ENCODE measurements at regions not wholly inside any gene's neighbourhood (a gene's known extent, or its start where the extent isn't known, plus 50 kb on each side); places are given as distances from the start of the nearest gene placed in this dataset.

DNA sequence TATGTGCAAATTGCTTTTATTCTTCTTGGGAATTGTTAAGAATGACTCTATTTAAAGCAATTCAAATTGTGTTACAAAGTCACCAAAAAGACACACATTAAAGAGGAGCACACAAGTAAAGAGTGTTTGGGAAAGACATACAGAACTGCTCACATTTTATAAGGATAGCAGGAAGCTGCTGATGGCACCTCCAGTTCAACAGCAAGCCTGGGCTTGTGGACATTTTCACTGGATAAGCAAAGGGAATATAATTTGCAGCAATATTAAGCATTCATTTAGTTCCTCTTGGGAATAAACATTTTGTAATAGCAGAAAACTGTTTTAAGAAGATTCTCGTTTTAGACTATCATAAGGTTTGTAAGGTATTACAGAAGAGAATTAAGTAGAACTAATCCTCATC lies 1271.9 kb downstream of the ZPLD1 start:
- TF ChIP-seq CTCF (IDR thresholded peaks at IDR 0.05) (no peak), POLR2AphosphoS5 (IDR thresholded peaks at IDR 0.05) (no peak), POLR2A (IDR thresholded peaks at IDR 0.05) (no peak), EP300 (IDR thresholded peaks at IDR 0.05) (no peak)
- Histone ChIP-seq H3K4me1 (no peaks in the 10 kb centered on the region), H3K27ac (no peak overlapping the region), H3K4me3 (no peak overlapping the region), H3K9me3 (no peaks in the 10 kb centered on the region), H3K36me3 (no peaks in the 10 kb centered on the region), H3K27me3 (no peaks in the 10 kb centered on the region)
- intact Hi-C loops (cut with DNase I): no loop called here
- 50 to 75% methylated on average over 1 of the region's 1 CpG for WGBS, 2 donors
- no peak for DNase-seq

- no peak for TF ChIP-seq CTCF (IDR thresholded peaks at IDR 0.05)
- TF ChIP-seq EP300 (IDR thresholded peaks at IDR 0.05): no peak
- no peak for TF ChIP-seq POLR2A (IDR thresholded peaks at IDR 0.05)
- no peak for TF ChIP-seq POLR2AphosphoS5 (IDR thresholded peaks at IDR 0.05)
- no peak for DNase-seq
- H3K9me3 ChIP-seq: no peaks in the 10 kb centered on the region
- H3K27ac ChIP-seq: no peak overlapping the region
- no peaks in the 10 kb centered on the region for H3K36me3 ChIP-seq
- no peaks in the 10 kb centered on the region for H3K27me3 ChIP-seq
- WGBS, 2 donors: 85 to 89% methylated on average over 5 of the region's 5 CpGs
- H3K4me1 ChIP-seq: no peaks in the 10 kb centered on the region
- intact Hi-C loops (cut with DNase I): no loop called here
- no peak overlapping the region for H3K4me3 ChIP-seq
Measured at GRCh38 chr3:103711670-103712069, 1276.9 kb downstream of the ZPLD1 start.

- Histone ChIP-seq H3K27me3 (no peaks in the 10 kb centered on the region), H3K4me3 (no peak overlapping the region), H3K36me3 (no peaks in the 10 kb centered on the region), H3K4me1 (no peaks in the 10 kb centered on the region), H3K9me3 (no peaks in the 10 kb centered on the region), H3K27ac (no peak overlapping the region)
- no peak for TF ChIP-seq POLR2AphosphoS5 (IDR thresholded peaks at IDR 0.05)
- no peak for TF ChIP-seq POLR2A (IDR thresholded peaks at IDR 0.05)
- no peak for TF ChIP-seq EP300 (IDR thresholded peaks at IDR 0.05)
- TF ChIP-seq CTCF (IDR thresholded peaks at IDR 0.05): no peak
- DNase-seq: no peak
- intact Hi-C loops (cut with DNase I): no loop called here
- 23 to 66% methylated on average over 1 of the region's 1 CpG for WGBS, 2 donors
Measured at GRCh38 chr3:103712320-103713008, 1277.6 kb downstream of the ZPLD1 start.

GRCh38 chr3:103729547-103729946 lies 1294.7 kb downstream of the ZPLD1 start:
- intact Hi-C loops (cut with DNase I): no loop called here
- no peak for DNase-seq
- H3K27me3 ChIP-seq: no peaks in the 10 kb centered on the region
- WGBS, 2 donors: 69 to 75% methylated on average over 3 of the region's 3 CpGs
- H3K27ac ChIP-seq: no peak overlapping the region
- no peaks in the 10 kb centered on the region for H3K36me3 ChIP-seq
- H3K9me3 ChIP-seq: no peaks in the 10 kb centered on the region
- no peaks in the 10 kb centered on the region for H3K4me1 ChIP-seq
- no peak for TF ChIP-seq POLR2AphosphoS5 (IDR thresholded peaks at IDR 0.05)
- no peak for TF ChIP-seq EP300 (IDR thresholded peaks at IDR 0.05)
- TF ChIP-seq POLR2A (IDR thresholded peaks at IDR 0.05): no peak
- TF ChIP-seq CTCF (IDR thresholded peaks at IDR 0.05): no peak
- no peak overlapping the region for H3K4me3 ChIP-seq

GRCh38 chr3:103730744-103731143 lies 1295.9 kb downstream of the ZPLD1 start:
- TF ChIP-seq POLR2A (IDR thresholded peaks at IDR 0.05) (no peak), EP300 (IDR thresholded peaks at IDR 0.05) (no peak), CTCF (IDR thresholded peaks at IDR 0.05) (no peak), POLR2AphosphoS5 (IDR thresholded peaks at IDR 0.05) (no peak)
- Histone ChIP-seq H3K9me3 (no peaks in the 10 kb centered on the region), H3K4me1 (no peaks in the 10 kb centered on the region), H3K36me3 (no peaks in the 10 kb centered on the region), H3K27me3 (no peaks in the 10 kb centered on the region), H3K4me3 (no peak overlapping the region), H3K27ac (no peak overlapping the region)
- intact Hi-C loops (cut with DNase I): no loop called here
- DNase-seq: no peak
- 79 to 88% methylated on average over 3 of the region's 3 CpGs for WGBS, 2 donors

All from sigmoid colon (tissue), 6 donors.